ENCODE measurements at regions not wholly inside any gene's neighbourhood (a gene's known extent, or its start where the extent isn't known, plus 50 kb on each side); places are given as distances from the start of the nearest gene placed in this dataset.
"Not testable (repeated sequence)": the region's sequence is repeated elsewhere in the genome, so short reads cannot be mapped to it uniquely, and the experiment has no call there.

- DNase-seq (ENCODE audit: low spot score), result no peak
- no peak for FAIRE-seq
Observed at GRCh38 chr5:147075187-147075586, 159.6 kb upstream of the STK32A start.

GRCh38 chr5:147080391-147080790 lies 154.4 kb upstream of the STK32A start:
- DNase-seq (ENCODE audit: low spot score) (no peak), FAIRE-seq (no peak)

- no peak for DNase-seq (ENCODE audit: low spot score)
- no peak for FAIRE-seq
Observed at GRCh38 chr5:147081311-147081764, 153.5 kb upstream of the STK32A start.

- FAIRE-seq (no peak), DNase-seq (ENCODE audit: low spot score) (no peak)
Observed at GRCh38 chr5:147084702-147085101, 150.1 kb upstream of the STK32A start.

- FAIRE-seq (no peak), DNase-seq (ENCODE audit: low spot score) (no peak)
Observed at GRCh38 chr5:147085409-147085808, 149.4 kb upstream of the STK32A start.

GRCh38 chr5:147092044-147092443 lies 142.8 kb upstream of the STK32A start:
- FAIRE-seq, result no peak
- no peak for DNase-seq (ENCODE audit: low spot score)

GRCh38 chr5:147093138-147093537 lies 141.7 kb upstream of the STK32A start:
- FAIRE-seq (no peak), DNase-seq (ENCODE audit: low spot score) (no peak)

GRCh38 chr5:147095740-147096139 lies 139.1 kb upstream of the STK32A start:
- FAIRE-seq, result no peak
- DNase-seq (ENCODE audit: low spot score), result no peak

- FAIRE-seq, result peak; percentile 28
- DNase-seq (ENCODE audit: low spot score), result peak; percentile 37
Observed at GRCh38 chr5:147098233-147098790, 136.5 kb upstream of the STK32A start.

- DNase-seq (ENCODE audit: low spot score), result no peak
- no peak for FAIRE-seq
Observed at GRCh38 chr5:147101659-147102369, 133.0 kb upstream of the STK32A start.

- no peak for DNase-seq (ENCODE audit: low spot score)
- no peak for FAIRE-seq
Observed at GRCh38 chr5:147112899-147113298, 121.9 kb upstream of the STK32A start.

- FAIRE-seq (no peak), DNase-seq (ENCODE audit: low spot score) (no peak)
Observed at GRCh38 chr5:147113967-147114366, 120.9 kb upstream of the STK32A start.

GRCh38 chr5:147139759-147140158 lies 95.1 kb upstream of the STK32A start:
- not testable (repeated sequence) for FAIRE-seq; DNase-seq (ENCODE audit: low spot score)

- DNase-seq (ENCODE audit: low spot score) (no peak), FAIRE-seq (no peak)
Observed at GRCh38 chr5:147140558-147140957, 94.3 kb upstream of the STK32A start.

GRCh38 chr5:147141580-147141979 lies 93.2 kb upstream of the STK32A start:
- not testable (repeated sequence) for DNase-seq (ENCODE audit: low spot score); FAIRE-seq

GRCh38 chr5:147143215-147143614 lies 91.6 kb upstream of the STK32A start:
- FAIRE-seq (no peak), DNase-seq (ENCODE audit: low spot score) (no peak)

- no peak for FAIRE-seq
- DNase-seq (ENCODE audit: low spot score), result no peak
Observed at GRCh38 chr5:147145328-147145727, 89.5 kb upstream of the STK32A start.

- DNase-seq (ENCODE audit: low spot score) (no peak), FAIRE-seq (no peak)
Observed at GRCh38 chr5:147148715-147149114, 86.1 kb upstream of the STK32A start.

- DNase-seq (ENCODE audit: low spot score), result no peak
- FAIRE-seq, result no peak
Observed at GRCh38 chr5:147152086-147152485, 82.7 kb upstream of the STK32A start.

GRCh38 chr5:147154809-147155208 lies 80.0 kb upstream of the STK32A start:
- no peak for DNase-seq (ENCODE audit: low spot score)
- FAIRE-seq, result no peak

GRCh38 chr5:147156012-147156411 lies 78.8 kb upstream of the STK32A start:
- no peak for FAIRE-seq
- no peak for DNase-seq (ENCODE audit: low spot score)

GRCh38 chr5:147160902-147161700 lies 73.7 kb upstream of the STK32A start:
- no peak for FAIRE-seq

More at GRCh38 chr5:147160902-147161700, 73.7 kb upstream of the STK32A start:
- DNase-seq (ENCODE audit: low spot score), result no peak
